Left ventricle myocardium superior (tissue), 1 donor: ENCODE measurements at regions not wholly inside any gene's neighbourhood (a gene's known extent, or its start where the extent isn't known, plus 50 kb on each side); places are given as distances from the start of the nearest gene placed in this dataset.
"Not testable (repeated sequence)": the region's sequence is repeated elsewhere in the genome, so short reads cannot be mapped to it uniquely, and the experiment has no call there.

Source experiments
- ATAC-seq: fragments of 200-7000 bp; cut with Tn5 transposase; one replicate; pipeline ENCODE4 v1.9.1; 2020; ENCODE audit warnings: mild to moderate bottlenecking, moderate library complexity
- DNase-seq: peaks from one replicate; pipeline ENCODE4 v3.0.0-alpha.2; 2020
- intact Hi-C: fragments of 100-400 bp; cut with micrococcal nuclease; formaldehyde crosslinking; loops from one replicate; pipeline ENCODE4 v1.11.0; 2022
- donor health status: DM: no; HTN: yes; CAD: no; lungs with severe emphysema.

DNA sequence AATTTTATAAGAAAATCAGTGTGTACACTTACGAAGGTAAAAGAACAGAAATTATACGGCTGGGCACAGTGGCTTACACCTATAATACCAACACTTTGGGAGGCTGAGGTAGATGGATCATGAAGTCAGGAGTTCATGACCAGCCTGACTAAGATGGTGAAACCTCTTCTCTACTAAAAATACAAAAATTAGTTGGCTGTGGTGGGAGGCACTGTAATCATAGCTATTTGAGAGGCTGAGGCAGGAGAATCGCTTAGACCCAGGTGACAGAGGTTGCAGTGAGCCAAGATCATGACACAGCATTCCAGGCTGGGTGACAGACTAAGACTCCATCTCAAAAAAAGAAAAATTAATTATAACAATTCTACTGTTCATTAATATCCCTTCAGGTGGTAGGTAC lies 151.9 kb downstream of the ZNF737 start:
- intact Hi-C loops = no loop called here
- ATAC-seq = no peak
- no peak for DNase-seq

DNA sequence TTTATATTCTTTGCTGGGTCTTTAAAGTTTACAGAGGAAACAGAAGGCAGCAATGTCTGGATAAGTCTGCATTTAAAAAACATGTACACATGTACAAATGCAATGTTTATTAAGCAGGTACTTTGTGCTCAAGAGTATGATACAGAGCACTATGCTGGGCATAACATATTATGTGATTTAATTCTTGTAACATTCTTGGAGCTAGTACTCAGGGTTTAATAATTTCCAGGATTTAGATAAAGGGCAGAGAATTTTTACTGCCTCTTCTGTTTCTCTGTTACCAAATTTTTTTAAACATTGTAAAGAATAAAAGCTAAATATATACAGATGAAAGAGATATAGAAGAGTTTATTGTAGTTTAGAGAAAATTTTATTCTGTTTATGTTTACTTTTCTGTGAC lies 152.7 kb downstream of the ZNF737 start:
- ATAC-seq = no peak
- DNase-seq = no peak
- intact Hi-C loops = no loop called here

DNA sequence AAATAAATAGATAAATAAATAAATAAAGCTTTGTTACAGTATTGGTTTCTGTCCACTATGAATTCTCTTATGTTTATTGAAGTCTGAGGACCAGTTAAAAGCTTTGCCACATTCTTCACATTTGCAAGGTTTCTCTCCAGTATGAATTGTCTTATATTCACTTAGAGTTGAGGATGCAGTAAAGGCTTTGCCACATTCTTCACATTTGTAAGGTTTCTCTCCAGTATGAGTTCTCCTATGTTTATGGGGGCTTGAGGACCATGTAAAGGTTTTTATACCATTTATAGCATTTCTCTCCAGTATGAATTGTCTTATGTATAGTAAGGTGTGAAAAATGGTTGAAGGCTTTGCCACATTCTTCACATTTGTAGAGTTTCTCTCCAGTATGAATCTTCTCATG lies 168.3 kb downstream of the ZNF737 start:
- intact Hi-C loops = no loop called here
- no peak for ATAC-seq
- DNase-seq = no peak

DNA sequence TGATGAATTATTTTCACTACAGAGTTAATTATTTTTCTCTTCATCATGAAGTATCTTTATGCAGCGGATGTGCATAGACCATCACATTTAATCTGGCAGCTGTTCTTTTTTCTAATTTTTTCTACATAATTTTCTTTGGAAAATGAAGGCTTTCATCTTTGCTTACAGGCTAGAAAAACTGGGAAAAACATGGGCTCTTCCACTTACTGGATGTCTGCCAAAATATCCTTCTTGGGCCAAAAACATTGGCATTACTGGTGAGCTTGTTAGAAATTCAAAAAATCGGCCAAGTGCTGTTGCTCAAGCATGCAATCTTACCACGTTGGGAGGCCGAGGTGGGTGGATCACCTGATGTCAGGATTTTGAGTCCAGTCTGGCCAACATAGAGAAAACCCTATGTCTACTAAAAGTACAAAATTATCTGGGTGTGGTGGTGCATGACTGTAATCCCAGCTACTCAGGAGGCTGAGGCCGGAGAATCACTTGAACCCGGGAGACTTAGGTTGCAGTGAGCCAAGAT lies 176.8 kb downstream of the ZNF737 start:
- intact Hi-C loops = no loop called here
- ATAC-seq (no peak), DNase-seq (no peak)

DNA sequence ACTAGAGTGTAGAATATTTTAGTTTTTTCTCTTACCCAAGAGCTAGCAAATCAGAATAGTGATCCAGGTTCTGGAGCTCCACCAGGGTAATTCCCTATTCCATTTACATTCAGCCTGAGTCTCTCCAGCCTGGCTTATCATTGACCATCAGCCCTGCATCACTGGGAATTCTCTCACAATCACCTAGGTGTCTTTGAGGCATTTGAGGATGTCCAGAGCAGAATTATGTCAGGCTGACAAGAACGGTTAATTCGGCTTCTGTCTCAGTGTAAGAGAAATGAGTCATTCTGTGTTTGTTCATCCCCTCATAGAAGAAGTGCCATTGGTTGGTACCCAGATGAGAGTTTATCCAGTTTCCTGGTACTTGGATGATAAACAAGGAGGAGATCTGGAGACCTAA lies 180.5 kb downstream of the ZNF737 start:
- ATAC-seq (no peak), DNase-seq (no peak)
- intact Hi-C loops = no loop called here

DNA sequence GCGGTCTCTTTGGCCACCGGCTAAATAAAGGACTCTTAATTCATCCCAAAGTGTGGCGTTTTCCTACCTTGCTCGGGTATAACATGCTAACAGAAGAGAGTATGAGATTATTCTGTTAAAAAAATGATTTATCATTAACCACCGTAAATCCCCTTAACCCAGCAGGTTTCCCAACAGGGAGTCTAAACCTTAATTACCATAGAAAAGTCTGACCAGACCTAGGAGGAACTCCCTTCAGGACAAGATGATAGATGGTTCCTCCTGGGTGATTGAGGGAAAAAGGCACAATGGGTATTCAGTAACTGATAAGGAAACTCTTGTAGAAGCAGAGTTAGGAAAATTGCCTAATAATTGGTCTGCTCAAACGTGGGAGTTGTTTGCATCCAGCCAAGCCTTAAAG lies 193.7 kb downstream of the ZNF737 start:
- DNase-seq (no peak), ATAC-seq (no peak)
- intact Hi-C loops = no loop called here

DNA sequence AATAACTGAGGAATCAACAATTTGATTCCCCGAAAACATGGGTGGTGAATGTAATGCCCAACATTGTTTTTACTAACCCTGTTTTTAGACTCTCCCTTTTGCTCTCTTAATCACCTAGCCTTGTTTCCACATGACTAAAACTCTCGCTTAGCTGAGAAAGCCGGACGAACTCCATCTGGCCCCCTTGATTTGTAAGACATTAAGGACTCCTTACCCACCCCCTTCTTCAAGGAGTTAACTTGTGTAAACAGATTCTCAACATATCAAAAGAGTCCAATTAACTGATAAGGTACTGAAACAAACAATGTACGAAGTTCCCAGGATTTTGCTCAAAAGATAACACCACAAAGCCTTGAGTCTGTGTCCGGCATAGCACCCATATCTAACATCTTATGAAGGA lies 194.3 kb downstream of the ZNF737 start:
- intact Hi-C loops, ATAC-seq, DNase-seq: not testable (repeated sequence)

DNA sequence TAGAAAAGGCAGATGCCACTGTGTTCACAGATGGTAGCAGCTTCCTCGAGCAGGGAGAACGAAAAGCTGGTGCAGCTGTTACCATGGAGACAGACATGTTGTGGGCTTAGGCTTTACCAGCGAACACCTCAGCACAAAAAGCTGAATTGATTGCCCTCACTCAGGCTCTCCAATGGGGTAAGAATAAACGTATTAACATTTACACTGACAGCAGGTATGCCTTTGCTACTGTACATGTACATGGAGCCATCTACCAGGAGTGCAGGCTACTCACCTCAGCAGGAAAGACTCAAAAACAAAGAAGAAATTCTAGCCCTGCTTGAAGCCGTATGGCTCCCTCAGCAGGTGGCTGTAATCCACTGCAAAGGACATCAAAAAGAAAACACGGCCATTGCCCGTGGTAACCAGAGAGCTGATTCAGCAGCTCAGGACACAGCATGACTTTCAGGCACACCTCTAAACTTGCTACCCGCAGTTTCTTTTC lies 197.7 kb downstream of the ZNF737 start:
- DNase-seq (no peak), ATAC-seq (no peak)
- intact Hi-C loops = no loop called here

DNA sequence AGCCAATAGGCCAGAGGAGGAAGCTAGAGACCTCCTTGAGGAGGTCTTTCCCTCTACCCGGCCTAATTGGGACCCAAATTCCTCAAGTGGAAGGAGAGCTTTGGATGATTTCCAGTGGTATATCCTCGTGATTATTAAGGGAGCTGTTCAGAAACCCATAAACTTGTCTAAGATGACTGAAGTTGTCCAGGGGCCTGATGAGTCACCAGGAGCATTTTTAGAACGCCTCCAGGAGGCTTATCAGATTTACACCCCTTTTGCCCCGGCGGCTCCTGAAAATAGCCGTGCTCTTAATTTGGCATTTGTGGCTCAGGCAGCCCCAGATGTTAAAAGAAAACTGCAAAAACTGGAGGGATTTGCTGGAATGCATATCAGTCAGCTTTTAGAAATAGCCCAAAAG lies 198.1 kb downstream of the ZNF486 start:
- DNase-seq (no peak), ATAC-seq (no peak)
- intact Hi-C loops = no loop called here

DNA sequence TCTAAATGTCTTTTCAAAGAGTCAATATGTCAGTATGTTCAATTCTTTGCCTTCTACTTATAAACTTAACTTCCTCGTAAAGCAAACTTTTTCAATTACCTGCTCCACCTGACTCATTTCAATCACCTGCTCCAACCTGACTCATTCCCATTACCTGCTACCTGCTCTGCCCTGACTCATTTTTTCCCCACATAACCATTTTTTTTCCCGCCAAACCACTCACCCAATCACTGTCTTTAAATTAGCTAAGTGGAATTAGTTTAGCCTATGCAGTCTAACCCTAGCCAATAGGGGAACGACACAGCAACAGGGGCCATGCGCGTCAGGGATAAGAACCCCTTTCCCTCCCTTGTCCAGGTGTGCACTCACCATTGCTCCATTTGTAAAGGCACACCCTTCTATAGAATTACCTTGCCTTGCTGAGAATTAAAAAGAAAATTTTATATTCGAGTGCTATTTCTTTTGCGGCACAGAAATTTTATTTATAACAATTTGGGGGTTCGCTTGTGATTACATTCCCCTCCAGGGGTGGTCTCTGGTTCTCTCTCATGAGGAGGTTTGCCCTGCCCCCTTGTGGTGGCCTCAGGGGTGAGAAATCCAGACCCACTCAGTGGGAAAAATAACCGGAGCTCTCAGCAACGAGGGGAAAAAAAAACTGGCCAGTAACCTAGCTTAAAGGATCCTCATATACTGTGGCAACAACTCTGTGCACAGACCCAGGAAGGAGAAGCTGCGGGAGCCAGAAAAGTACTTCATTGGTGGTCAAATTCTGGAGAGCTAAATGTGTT lies 193.1 kb downstream of the ZNF486 start:
- no peak for DNase-seq
- no peak for ATAC-seq
- intact Hi-C loops = no loop called here

DNA sequence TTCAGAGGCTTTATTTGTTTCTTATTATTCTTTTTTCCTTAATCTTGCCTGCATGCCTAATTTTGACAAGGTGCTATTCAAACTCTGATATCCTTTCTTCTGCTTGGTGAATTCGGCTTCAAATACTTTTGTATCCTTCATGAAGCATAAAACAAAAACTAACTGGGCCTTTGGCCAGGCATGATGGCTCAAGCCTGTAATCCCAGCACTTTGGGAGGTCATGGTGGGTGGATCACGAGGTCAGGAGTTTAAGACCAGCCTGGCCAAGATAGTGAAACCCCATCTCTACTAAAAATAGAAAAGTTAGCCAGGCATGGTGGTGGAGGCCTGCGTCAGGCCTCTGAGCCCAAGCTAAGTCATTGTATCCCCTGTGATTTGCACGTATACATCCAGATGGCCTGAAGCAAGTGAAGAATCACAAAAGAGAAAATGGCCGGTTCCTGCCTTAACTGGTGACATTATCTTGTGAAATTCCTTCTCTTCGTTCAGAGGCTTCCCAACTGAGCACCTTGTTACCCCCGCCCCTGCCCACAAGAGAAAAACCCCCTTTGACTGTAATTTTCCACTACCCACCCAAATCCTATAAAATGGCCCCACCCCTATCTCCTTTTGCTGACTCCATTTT lies 191.9 kb downstream of the ZNF486 start:
- DNase-seq, ATAC-seq, intact Hi-C loops: not testable (repeated sequence)

DNA sequence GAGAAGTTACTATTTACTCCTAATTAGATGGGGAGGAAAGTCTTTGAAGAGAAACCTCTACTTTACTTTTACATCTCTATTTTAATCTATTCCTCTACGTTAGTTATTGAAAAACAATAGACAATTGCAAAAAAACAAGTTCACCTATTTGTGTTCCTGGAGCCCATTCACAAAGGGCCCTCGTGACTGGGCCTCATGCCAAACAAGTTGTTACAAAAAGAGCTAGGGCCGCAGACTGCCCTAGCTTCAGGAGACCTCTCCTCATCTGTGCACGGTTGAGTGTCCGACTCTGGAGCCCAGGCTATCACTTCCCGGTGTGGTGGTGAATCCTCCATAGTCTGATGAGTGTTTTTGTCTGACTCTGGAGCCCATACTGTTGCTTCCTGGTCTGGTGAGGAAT lies 190.9 kb downstream of the ZNF486 start:
- ATAC-seq (no peak), DNase-seq (no peak)
- intact Hi-C loops = no loop called here

DNA sequence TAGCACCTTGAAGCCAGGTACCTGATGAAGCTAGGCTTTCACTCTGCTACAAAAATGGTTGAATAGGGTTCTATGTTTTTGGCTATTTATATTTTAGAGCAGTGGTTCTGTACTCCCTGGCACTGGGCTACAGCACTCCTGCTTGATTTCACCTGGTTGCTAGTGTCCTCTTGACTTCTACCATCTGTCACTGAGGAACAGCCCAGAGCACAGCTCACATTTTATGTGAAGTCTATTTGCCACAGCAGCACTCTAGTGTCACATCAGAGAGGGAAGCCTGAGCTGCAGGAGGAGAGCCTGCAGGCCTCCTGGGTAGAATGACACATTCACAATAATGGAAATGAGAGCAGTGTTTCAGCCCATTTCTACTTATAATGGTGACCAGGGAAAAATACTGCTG lies 184.2 kb downstream of the ZNF486 start:
- DNase-seq = no peak

DNA sequence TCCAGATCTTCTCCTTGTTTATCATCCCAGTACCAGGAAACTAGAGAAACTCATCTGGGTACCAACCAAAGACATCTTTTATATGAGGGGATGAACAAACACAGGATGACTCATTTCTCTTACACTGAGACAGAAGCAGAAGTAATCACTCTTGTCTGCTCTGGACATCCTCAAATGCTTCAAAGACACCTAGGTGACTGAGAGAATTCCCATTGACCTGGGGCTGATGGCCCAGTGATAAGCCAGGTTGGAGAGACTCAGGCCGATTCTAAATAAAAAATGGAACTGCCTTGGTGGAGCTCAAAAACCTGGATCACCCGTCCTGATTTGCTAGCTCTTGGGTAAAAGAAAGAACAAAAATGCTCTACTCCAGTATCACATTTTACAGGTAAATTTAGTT lies 182.2 kb downstream of the ZNF486 start:
- DNase-seq (no peak), ATAC-seq (no peak)
- intact Hi-C loops = no loop called here

More for the DNA sequence above, 184.2 kb downstream of the ZNF486 start:
- ATAC-seq = no peak
- intact Hi-C loops = no loop called here

DNA sequence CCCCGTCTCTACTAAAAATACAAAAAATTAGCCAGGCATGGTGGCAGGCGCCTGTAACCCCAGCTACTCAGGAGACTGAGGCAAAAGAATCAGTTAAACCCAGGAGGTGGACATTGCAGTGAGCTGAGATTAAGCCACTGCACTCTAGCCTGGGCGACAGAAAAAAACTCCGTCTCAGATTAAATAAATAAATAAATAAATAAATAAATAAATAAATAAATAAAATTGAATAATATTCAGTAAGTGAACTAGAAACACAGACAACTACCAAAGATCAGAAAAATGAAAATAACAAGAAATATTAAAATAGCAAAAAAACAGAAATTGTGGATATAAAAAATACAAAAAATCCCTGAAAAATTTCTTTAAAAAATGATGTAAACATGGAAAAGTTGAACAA lies 172.4 kb downstream of the ZNF486 start:
- no peak for DNase-seq
- intact Hi-C loops = no loop called here
- no peak for ATAC-seq

DNA sequence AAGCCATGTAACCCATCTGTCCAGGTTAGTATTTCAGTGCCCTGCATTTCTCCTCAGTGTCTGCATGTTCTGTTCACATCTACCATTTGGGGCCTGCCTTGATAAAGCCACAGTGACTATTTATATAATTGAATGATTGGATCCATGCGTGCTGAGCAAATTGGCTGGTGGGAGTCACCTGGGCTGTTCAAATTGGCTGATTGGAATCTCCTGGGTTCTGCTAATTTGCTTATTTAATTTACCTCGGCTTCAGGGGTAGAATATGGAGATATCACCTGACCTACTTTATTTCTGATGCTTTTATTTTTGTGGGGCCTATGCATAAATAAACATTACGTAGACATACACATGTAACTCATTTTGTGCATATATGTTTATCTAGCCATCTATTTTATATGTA lies 167.7 kb downstream of the ZNF486 start:
- intact Hi-C loops = no loop called here
- ATAC-seq (no peak), DNase-seq (no peak)

DNA sequence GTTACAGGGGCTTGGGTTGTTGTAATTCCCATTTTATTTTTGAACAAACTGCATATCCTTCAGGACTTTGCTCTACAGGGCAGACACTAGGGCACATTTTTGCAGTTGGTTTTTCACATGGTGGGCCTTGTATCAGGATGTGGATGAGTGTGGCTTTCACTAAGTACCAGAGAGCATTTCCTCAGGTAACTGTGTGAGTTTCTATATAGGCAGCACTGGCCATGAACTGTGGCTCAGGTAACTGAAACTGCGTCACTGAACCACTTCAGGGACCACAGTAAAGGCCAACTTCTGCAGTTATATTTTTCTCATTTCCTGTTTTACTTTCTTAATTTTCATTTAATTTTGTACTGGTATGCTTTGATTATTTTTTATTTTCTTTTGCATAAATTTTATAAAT lies 166.5 kb downstream of the ZNF486 start:
- DNase-seq = no peak
- intact Hi-C loops = no loop called here
- ATAC-seq = no peak

DNA sequence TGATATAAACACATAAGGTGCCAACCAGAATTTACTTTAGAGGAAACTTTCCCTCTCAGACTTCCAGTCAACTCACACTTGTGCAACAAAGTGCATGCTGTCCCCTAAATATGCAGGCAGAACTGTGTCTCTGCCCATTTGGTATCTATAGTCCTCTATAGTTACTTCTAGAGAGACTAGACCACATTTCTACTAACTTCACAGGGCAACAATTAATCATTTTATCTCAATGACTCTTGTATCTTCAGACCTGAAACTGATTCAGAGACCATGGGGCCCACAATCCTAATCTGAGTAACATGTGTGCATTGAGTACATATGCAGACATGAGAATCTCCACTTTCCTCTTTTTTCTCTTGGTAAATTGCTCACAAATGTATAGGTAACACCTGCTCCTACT lies 158.1 kb downstream of the ZNF486 start:
- no peak for ATAC-seq
- intact Hi-C loops = no loop called here

DNA sequence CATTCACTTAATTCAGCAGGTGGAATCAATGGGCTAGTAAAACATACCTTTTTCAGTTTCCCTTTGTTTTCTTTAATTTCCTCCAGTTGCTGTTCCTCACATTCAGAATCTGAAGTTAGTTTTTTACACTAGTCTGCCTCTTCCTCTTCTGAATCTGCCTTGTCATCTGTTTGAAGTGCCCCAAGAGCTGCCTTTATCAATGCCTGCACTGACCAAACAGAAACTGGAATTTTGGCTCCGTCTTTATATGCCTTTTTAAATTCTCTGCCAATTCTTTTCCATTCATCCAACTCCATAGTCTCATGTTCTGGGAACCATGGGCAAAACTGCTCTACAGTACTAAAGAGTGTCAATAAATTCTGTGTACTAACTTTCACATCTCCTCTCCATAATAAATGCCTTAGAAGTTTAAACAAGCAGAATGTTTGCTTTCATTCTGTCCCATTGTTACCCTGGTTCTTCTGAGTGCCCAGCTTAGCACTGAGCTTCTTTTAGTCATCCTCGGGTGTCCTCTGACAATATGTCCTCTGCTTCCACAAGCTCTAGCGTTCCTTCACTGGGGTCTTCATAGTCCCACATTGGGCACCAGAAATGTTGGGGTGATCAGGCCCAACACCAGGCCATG lies 154.2 kb downstream of the ZNF486 start:
- intact Hi-C loops = no loop called here
- no peak for DNase-seq
- no peak for ATAC-seq

More for the DNA sequence above, 158.1 kb downstream of the ZNF486 start:
- no peak for DNase-seq

DNA sequence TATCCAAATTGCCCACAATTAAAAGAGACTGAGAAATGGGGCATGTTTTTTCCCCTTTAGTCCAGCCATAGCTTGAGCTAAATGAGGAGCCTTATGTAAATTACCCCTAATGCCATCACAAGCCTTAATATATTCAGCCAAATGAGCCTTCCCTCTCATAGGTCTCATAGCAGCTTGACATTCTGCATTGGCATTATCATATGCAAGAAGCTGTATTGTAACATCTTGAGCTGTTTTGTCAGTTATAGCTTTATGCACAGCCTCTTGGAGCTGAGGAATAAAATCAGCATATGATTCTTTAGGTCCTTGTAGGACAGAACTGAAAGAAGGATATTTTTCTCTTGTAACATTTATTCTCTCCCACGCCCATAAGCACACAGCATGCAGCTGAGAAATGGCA lies 153.2 kb downstream of the ZNF486 start:
- DNase-seq = no peak
- intact Hi-C loops = no loop called here
- no peak for ATAC-seq
